GM18508 (cell line): ENCODE measurements at regions not wholly inside any gene's neighbourhood (a gene's known extent, or its start where the extent isn't known, plus 50 kb on each side); places are given as distances from the start of the nearest gene placed in this dataset.

ENCODE experiments used
- ATAC-seq: cut with Tn5 transposase; IDR thresholded peaks from one replicate; pipeline ENCODE4 v1.9.1; 2021; ENCODE audit warnings: moderate number of reproducible peaks; ENCODE audit not compliant: insufficient read depth, unreplicated experiment

DNA sequence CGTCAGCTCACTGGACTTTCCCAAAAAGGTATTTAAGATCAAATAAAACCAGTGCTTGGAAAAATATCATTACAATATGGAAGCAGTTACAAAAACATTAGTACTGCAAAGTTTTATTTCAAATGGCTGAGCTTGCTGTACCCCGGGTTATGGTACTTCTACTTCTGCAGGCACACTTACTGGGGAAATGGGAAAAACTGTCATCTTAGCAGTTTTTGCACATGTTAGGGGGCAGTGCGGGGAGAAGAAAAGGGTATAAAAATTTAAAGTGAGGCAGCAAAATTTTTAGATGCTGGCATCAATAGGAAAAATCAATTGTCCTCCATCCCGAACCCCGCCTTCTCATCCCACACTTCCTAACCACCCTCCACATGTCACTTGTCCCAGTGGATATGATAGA lies 133.4 kb downstream of the ATG4C start:
- ATAC-seq: no peak

DNA sequence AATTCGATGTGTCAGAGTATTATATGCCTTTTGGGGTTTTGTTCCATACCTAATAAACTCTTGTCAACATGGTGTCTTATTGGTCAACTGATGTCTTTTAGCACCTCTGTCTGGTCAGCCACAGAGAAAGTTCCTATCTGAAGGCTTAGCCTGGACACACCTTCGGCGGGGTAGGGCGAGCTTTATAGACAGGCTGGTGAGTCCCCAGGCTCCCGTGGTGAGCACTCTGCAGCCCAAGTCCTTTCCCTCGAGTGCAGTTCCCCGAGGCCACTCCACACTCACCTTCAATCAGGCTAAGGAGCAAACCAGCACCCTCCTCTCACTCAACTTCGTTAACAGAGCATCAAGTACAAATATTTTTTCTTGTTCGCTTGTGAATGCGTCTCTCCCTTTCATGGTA lies 133.9 kb downstream of the ATG4C start:
- ATAC-seq: no peak

DNA sequence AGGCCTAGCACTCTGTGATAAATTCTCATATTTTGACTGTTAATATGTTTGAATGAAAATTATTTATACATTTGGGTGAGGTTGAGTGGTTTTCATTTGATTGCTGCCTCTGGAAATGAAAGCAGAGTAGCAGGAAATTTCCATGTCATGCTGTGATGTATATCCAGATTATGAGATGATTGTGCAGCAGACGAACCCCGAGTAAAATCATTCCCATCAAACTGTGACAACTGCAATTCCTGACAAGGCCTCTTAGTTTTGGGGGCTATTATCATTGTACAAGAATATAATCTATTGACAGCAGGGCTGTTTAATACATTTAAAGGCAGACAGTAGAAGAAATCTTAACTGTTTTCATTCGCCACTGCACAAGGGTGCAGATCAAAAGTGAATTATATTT lies 134.8 kb downstream of the ATG4C start:
- ATAC-seq: no peak

DNA sequence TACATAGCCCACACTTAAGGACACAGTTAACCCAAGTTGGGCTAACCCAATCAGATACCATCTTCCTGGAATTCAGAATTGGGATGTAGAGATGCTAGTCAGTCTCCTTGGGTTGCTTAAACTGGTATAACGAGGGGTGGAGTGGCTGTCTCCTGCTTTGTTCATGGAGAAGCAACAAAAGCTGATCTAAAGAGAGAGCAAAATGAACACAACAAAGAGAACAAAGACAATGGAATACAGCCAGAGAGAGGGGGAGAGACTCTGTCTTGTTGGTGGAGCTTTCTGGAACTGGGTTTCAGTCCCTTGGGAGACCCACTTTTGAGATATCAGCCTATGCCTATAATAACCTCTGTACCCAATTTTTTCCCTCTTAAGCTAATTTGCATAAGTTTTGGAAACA lies 138.1 kb downstream of the ATG4C start:
- ATAC-seq: no peak

DNA sequence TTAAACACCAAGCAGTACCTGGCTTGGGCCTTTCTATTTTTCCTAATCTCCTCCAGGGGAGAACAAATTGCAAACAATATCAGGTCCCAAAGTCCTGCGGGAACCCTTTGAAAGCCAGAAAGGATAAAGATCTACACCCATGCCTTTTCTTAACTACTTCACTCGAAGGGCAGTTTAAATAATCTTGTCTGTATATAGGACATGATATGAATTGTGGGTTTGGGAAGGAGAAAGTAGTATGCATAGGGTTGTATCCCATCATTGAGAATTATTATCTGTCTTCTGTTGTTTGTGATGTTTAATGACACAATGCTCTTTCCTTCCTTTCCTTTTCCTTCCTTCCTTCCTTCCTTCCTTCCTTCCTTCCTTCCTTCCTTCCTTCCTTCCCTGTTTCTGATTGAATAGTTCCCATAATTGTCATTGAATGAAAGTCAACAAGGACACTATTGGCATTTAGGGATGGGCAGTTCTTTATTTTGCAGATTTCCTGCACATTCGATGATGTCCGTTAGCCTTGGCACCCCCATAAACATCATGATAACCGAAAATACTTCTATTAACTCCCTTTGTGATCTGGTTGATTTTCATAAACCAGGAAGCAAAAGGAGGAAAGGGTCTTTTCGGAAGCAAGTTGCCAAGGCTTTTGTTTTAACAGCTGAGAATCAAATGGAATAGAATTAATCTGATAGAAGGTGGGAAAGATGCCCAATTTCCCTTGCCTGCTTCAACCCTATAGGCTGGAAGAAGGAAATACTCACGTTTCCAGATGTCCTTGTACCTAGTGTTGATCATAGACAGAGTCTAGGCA lies 141.3 kb downstream of the ATG4C start:
- ATAC-seq: no peak

DNA sequence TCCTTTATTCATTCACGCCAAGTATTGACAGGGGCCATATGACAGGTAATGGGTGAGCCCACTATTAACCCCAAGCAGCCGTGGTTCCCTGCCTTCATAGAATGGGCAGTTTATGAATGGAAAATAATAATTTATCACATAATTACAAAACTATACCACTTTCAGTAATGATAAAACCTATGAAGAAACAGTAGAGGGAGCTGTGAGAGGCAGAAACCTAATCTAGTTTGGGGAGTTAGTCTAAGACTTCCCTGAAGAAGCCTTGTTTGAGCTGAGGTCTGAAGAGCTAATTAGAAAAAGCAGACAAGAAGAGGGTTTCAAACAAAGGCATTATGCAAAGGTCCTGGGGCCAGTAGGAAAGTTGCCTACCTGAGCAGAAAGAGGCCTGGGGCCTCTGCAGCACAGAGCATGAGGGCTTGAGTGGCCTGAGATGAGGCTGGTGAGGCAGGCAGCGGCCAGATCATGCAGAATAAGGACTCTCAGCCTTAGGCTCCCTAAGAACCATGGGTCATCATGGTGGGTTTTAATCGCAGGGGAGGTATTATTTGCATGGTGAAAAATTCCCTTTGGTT lies 142.8 kb downstream of the ATG4C start:
- no peak for ATAC-seq

DNA sequence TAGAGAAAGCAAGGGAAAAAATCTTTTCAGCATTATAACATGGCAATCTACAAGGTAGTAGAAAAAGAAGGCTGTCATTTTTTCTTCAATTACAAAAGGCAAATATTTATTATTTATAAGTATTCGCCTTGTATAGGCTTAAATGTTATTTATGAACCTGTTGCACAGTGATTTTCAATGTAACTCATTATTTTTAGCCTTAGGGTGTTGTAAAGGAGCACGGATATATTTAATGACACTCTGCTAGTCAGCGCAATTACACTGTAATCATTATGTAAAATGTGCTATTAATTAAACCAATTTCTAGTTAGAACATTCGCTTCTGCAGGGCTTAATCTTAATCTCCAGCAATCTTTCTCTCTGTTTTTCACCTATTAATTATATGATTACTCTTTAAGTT lies 145.0 kb downstream of the ATG4C start:
- ATAC-seq: no peak

DNA sequence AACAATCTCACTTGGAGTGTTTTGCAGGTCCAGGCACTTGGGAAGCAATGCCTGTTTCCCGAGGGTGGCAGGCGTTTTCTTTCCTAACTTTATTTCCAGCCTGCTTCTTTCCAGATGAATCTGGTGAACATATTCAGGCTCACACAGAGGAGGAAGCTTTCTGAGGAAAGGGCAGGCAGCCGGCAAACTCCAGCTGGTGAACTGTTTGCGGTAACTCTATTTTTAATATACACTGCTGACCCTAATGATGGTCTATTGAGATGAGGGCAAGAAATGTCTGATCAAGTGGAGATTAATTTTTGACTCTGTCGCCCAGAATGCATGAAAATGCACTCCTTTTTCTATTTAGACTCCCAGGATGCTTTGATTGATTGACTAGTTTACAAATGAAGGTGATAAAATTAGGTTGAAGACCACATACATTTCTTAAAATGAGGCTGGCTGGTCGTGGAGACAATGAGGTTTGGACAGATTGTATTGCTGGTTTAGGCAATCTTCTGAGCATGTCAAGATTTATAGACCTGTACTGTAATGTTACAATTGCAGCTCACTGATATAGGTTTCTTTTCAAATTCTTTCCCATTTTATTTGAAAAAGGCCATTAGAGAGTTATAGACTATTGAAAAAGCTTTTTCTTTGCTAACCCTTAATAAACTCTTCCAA lies 153.8 kb downstream of the ATG4C start:
- no peak for ATAC-seq

DNA sequence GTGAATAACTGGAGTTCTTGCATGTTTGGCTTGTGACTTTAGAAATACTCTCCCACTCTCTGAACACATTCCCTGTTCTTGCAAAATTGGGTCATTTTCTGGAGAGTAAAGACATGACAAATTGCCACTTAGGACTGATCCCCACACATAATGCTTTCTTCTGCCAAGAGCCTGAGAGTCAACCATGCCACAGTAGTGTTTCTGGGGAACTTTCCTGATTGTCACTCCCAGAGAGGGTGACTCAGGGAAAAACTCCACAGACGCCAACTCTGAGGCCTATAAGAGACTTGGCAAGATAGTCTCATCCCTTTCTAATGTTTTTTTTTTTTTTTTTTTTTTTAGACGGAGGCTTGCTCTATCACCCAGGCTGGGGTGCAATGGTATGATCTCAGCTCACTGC lies 157.8 kb downstream of the ATG4C start:
- ATAC-seq: no peak

DNA sequence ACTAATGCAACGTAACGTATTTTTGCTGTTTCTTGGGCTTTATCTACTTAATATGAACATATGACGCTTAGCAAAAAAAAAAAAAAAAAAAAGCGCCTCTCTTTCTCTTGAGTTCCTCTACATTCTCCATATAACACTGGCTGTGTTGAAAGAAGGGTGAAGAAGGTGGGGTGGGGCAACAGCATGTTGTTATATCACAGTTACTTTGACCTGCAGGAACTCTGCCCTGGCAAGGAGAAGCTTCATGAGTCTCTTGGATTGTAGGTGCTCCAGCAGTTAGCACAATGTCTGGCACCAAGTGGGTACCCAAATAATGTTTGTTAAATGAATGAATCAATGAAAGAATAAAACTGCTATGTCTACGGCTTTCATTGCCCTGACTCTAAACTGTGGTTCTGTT lies 162.6 kb downstream of the ATG4C start:
- no peak for ATAC-seq

DNA sequence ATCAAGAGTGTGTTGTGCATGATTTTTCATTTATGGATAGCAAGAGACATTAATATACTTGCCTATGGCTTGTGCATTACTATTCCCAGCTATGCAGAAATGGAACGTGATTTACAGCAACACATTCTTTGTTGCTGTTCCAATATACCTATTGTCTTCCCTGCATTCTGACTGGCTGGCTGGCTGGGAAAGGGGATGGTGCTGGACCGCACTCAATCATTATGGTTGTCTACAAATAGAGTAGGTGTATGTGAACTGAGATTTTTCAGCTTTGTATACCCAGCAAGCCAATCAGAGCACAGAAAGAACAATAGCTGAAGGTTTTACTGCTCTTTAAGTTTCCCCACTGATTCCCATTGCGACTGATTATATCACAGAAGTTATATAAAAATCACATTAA lies 167.5 kb downstream of the ATG4C start:
- ATAC-seq: no peak

DNA sequence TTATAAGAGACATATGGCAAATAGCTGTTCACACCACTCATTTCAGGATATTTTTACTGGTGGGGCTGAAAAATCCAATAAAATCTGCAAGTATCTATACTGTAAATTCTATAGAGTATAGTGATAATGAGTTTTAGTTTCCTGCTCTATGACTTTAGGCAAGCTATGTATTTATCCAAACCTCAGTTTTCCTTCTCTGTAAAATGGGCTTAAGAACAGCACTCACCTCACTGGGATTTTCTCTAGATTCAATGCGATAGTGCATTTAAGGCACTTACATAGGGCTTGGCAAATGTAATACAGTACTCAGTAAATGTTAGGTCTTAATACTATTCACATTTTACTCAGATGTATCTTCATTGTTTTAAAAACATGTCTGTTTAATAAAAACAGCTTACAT lies 168.7 kb downstream of the ATG4C start:
- ATAC-seq: no peak

DNA sequence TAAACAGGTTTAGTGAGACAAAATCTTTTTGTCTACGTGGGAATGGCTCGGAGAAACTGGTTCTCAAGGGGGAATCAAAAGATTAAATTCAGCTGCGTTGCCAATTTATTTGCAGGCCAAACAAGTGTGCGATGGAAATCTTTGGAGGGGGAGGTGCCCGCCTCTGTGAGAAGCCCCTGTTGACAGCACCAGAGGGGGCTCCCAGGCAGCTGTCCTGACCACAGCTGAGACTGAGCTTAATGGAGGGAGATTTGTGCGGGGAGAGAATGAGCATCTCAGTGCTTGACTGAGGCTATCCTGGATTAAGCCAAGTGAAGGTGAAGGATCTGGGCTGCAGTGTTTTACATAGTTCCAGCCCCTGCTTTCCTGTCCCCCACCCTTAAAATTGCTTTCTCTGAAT lies 169.7 kb downstream of the ATG4C start:
- ATAC-seq: no peak

DNA sequence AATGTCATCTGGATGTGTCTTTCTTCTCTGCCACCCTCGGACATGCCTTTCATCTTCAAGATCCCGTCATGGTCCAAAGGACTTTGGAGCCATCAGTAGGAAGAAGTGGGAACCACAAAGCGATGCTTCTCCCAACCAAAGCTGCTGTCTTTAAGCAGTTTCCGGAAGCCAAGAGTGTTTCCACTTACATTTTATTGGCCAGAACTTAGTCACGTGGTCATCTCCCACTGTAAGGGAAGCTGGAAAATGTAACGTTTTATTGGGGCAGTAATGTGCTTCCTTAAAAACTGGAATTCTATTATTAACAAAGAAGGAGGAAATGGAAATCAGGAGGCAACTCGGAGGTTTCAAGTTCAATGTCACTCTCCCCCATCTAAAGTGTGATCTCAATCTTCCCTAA lies 170.8 kb downstream of the ATG4C start:
- ATAC-seq: no peak

DNA sequence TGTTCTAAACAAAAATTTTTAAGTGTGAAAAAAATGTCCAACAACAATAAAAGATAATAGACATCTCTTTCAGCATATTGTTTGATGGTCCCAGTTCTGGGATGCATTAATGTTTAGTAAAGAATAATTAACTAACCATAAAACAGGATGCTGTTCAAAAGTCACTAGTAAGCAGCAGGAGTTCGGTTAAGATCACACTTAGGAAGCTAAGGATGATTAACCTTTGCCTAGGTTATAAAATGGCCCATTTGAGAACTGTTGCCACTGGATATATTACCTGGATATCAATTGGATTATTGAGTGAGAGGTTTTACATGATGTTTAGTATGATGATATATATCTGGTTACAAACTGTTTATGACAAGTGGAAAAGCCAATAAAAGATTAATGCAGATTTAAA lies 171.7 kb downstream of the ATG4C start:
- ATAC-seq: no peak

DNA sequence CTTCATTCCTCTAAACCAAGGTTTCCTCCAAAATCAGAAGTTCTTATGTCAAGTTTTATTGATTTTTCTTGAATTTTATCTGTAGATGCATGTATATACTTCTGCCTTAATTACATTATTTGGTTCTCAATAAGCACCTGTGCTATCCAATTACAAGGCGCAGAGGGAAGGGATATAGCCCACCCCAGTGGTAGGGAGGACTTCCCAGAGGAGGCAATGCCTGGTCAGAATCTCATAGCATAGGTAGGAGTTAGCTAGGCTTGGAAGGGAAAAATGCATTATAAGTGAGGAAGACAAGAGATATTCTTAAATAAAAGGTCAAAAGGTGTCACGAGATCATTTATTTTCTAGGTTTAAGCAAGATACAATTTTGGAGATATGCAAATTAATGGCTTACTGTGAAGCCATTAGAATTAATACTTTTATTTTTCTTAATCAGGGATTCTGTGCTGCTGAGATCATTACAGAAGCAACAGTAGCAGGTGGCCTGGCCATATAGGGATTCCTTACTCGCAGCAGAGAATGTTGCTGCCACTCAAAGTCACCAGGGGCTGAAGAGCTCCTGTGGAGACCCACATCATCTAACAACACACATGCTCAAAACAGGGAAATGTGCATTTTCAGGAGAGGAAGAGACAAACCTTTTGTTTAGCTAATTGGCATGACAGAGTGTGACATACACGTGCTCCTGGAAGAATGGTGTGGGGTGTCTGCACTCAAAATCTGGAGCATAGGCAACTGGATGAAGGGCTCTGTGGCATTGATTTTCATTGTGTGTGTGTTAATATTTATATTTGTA lies 178.3 kb downstream of the ATG4C start:
- no peak for ATAC-seq

DNA sequence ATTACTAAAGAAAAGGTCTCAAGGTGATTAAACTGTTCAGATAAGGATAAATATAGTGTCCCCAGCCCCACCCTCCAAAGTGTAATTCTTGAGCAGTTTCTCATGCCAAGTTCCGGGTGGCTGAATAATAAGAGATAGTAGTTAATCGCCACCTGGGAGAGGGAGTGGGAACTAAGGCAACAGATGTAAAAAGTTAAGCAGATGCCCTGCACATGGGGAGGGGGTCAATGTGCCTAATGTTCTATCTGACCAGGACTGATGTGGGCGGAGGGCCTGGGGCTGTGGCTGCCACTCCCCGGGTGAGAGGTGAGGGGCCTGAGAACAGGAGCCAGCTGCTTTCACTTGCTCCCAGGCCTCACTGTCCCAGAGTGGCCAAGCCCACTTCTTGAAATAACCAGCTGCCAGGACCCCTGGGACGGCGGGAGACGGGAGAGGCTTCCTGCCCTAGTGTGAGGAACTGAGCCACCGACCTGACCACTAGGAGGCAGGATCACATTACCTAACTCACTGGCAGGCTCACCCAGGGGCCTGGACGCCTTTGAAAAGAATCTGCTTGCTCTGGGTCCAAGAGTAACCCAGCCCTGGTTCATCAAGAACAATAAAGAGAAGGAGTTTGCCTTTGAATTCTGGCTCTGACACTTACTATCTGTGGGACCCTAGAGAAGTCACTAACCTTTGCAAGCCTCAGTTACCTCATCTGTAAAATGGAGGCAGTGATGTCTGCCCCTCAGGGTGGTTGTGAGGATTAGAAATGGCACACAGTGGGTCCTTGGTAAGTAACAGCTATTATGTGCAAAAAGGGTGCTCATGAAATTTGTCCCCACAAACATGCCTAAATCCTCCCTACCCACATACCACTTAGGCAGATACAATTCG lies 179.2 kb downstream of the ATG4C start:
- no peak for ATAC-seq

DNA sequence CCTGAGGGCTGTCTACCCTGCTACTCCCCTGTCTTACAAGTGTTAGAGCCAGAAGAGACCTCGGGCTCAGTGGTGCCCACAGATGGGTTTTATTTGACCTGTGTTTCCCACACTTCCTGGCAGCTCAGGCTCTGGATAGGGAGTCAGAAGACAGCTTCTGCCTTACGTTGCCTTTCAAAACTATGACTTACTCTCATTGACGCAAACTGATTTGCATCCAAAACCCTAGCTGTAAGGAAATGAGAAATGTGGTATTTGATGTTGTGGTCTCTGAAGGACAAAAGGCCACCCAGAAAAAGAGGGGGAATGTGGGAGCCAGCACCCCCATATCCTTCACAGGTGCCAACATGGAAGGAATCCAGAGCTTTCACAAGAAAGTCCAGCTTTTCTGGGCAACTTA lies 180.2 kb downstream of the ATG4C start:
- no peak for ATAC-seq

DNA sequence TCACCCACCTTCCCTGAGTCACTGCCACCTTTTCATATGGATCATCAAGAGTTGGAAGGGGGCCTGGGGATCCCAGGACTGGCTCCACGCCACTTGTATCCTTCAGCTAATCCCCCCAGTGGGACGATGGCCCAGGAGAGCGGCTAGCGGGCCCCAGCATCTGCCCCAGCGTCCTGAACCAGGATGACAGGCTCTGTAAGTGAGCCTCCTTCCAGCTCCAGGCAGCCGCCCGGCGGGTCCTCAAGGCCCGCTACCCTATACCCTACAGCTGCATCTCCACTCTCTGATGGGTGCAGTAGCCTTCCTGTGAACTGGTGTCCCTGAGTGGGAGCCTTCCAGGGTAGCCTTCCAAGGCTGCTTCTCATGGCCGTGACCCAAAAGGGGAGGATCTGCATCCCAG lies 183.1 kb downstream of the ATG4C start:
- ATAC-seq: no peak

DNA sequence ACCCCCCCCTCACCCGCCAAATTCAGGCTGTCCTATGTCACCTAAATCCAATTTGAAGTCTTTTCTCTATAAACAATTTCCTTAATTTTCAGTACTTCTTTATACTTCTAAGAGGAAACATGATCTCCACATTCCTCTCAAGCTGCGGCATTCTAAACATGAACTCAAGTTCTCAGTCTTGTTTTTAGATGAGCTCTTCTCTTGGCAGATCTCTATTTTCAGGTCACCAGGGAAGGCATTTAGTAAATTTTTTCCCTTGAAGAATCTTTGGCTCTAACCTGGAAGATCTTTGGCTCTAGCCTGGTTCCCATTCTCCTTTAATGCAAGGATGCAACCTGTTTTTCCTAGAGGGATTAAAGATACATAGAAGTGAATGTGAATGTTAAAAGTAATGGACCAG lies 193.4 kb downstream of the ATG4C start:
- ATAC-seq: no peak
